ENCODE measurements at regions not wholly inside any gene's neighbourhood (a gene's known extent, or its start where the extent isn't known, plus 50 kb on each side); places are given as distances from the start of the nearest gene placed in this dataset.

DNA sequence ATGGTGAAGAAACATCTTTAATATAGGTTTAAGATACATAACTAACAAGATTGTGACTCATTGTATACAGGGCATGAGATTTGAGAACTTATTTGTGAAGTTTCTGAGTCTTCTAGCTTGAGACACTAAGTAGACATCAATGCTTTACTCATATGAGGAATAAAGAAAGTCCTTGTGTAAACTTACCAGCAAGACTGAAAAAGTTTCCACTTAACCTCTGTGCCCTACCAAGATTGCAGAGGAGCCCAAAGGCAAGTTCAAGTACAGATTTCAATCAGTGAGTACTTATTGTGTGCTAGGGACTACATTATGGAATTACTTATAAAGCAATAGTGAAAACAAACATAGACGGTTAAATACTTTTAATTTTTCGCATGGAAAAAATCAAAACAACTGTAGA lies 1041.2 kb upstream of the CELF4 start:
- TF ChIP-seq, protein P1, sequence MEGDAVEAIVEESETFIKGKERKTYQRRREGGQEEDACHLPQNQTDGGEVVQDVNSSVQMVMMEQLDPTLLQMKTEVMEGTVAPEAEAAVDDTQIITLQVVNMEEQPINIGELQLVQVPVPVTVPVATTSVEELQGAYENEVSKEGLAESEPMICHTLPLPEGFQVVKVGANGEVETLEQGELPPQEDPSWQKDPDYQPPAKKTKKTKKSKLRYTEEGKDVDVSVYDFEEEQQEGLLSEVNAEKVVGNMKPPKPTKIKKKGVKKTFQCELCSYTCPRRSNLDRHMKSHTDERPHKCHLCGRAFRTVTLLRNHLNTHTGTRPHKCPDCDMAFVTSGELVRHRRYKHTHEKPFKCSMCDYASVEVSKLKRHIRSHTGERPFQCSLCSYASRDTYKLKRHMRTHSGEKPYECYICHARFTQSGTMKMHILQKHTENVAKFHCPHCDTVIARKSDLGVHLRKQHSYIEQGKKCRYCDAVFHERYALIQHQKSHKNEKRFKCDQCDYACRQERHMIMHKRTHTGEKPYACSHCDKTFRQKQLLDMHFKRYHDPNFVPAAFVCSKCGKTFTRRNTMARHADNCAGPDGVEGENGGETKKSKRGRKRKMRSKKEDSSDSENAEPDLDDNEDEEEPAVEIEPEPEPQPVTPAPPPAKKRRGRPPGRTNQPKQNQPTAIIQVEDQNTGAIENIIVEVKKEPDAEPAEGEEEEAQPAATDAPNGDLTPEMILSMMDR (IDR thresholded peaks at IDR 0.05; ENCODE audit: low read depth, low read length), result no peak
- no peak for TF ChIP-seq POLR2A (IDR thresholded peaks at IDR 0.05; ENCODE audit: extremely low read depth, insufficient read length)
